Gastrocnemius medialis (tissue), 4 donors: ENCODE measurements at regions not wholly inside any gene's neighbourhood (a gene's known extent, or its start where the extent isn't known, plus 50 kb on each side); places are given as distances from the start of the nearest gene placed in this dataset.
"Not testable (repeated sequence)": the region's sequence is repeated elsewhere in the genome, so short reads cannot be mapped to it uniquely, and the experiment has no call there.

Experiments
- POLR2A ChIP-seq, 2 donors: fragments of 450-650 bp; IDR thresholded peaks; one replicate each; pipeline ENCODE4 v1.6.1; 2017; ENCODE audit warnings: antibody characterized with exemption in 2 of 2, mild to moderate bottlenecking in 2 of 2, moderate library complexity in 2 of 2
- TF ChIP-seq, protein P1 (sequence below), 5 experiments: fragments of 450-650 bp in 3 of 5; fragments of 200-600 bp in 2 of 5; sonication (generic) in 2 of 5; IDR thresholded peaks in 4 of 5; conservative IDR thresholded peaks in 1 of 5; 1 replicate in 4 of 5; 2 replicates in 1 of 5; pipeline ENCODE4 v1.5.1; 2016 to 2019; ENCODE audit warnings: antibody characterized with exemption in 5 of 5, mild to moderate bottlenecking in 3 of 5, moderate library complexity in 3 of 5

- TF ChIP-seq, protein P1, sequence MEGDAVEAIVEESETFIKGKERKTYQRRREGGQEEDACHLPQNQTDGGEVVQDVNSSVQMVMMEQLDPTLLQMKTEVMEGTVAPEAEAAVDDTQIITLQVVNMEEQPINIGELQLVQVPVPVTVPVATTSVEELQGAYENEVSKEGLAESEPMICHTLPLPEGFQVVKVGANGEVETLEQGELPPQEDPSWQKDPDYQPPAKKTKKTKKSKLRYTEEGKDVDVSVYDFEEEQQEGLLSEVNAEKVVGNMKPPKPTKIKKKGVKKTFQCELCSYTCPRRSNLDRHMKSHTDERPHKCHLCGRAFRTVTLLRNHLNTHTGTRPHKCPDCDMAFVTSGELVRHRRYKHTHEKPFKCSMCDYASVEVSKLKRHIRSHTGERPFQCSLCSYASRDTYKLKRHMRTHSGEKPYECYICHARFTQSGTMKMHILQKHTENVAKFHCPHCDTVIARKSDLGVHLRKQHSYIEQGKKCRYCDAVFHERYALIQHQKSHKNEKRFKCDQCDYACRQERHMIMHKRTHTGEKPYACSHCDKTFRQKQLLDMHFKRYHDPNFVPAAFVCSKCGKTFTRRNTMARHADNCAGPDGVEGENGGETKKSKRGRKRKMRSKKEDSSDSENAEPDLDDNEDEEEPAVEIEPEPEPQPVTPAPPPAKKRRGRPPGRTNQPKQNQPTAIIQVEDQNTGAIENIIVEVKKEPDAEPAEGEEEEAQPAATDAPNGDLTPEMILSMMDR (IDR thresholded peaks at IDR 0.05 in 4 of 5, conservative IDR thresholded peaks at IDR 0.05 in 1 of 5): not testable (repeated sequence)
- TF ChIP-seq POLR2A (IDR thresholded peaks at IDR 0.05): not testable (repeated sequence)
Observed at GRCh38 chr15:31665732-31666131, 339.1 kb downstream of the KLF13 start.
